Liver (tissue), 8 donors: ENCODE measurements at regions not wholly inside any gene's neighbourhood (a gene's known extent, or its start where the extent isn't known, plus 50 kb on each side); places are given as distances from the start of the nearest gene placed in this dataset.

Source experiments
- DNase-seq: peaks from one replicate; pipeline ENCODE4 v3.0.0-alpha.2; 2017; ENCODE audit warnings: low spot score
- H3K27ac ChIP-seq, 2 donors: one replicate each; pipeline ENCODE4 v1.7.0; 2013; ENCODE audit warnings: inconsistent platforms in 2 of 2, low read length in 2 of 2, control low read depth in 1 of 2, low read depth in 1 of 2, mild to moderate bottlenecking in 1 of 2
- H3K27me3 ChIP-seq, 4 donors: one replicate each; pipeline versions ENCODE4 v1.6.1 to v1.7.0; 2013; ENCODE audit warnings: low read length in 3 of 4, inconsistent platforms in 1 of 4, mild to moderate bottlenecking in 1 of 4, moderate library complexity in 1 of 4; ENCODE audit not compliant: control insufficient read depth in 4 of 4, insufficient read depth in 4 of 4
- H3K36me3 ChIP-seq, 4 donors: one replicate each; pipeline versions ENCODE4 v1.6.1 to v1.7.0; 2013; ENCODE audit warnings: low read length in 3 of 4, mild to moderate bottlenecking in 3 of 4, low read depth in 1 of 4, moderate library complexity in 1 of 4; ENCODE audit not compliant: control insufficient read depth in 4 of 4, insufficient read depth in 3 of 4
- H3K4me1 ChIP-seq, 4 donors: one replicate each; pipeline versions ENCODE4 v1.6.1 to v1.7.0; 2013; ENCODE audit warnings: low read length in 3 of 4, mild to moderate bottlenecking in 3 of 4, moderate library complexity in 1 of 4; ENCODE audit not compliant: control insufficient read depth in 4 of 4, insufficient read depth in 4 of 4
- H3K4me3 ChIP-seq, 3 donors: one replicate each; pipeline versions ENCODE4 v1.6.1 to v1.7.0; 2013; ENCODE audit warnings: low read length in 3 of 3, control low read depth in 1 of 3, low read depth in 1 of 3, mild to moderate bottlenecking in 1 of 3
- H3K9ac ChIP-seq, 2 donors: one replicate each; pipeline ENCODE4 v1.7.0; 2013; ENCODE audit warnings: low read length in 2 of 2, mild to moderate bottlenecking in 2 of 2, moderate library complexity in 2 of 2, control low read depth in 1 of 2, low read depth in 1 of 2
- H3K9me3 ChIP-seq, 4 donors: one replicate each; pipeline versions ENCODE4 v1.6.1 to v1.7.0; 2013; ENCODE audit warnings: low read length in 3 of 4; ENCODE audit not compliant: control insufficient read depth in 4 of 4
- EGR1 ChIP-seq, 2 donors: IDR thresholded peaks; 2 replicates each; pipeline ENCODE4 v1.6.1; 2016 to 2018; ENCODE audit warnings: antibody characterized with exemption in 2 of 2, low read depth in 2 of 2
- FOXA1 ChIP-seq: IDR thresholded peaks from 2 replicates; pipeline ENCODE4 v1.6.1; 2016; ENCODE audit warnings: antibody characterized with exemption
- FOXA2 ChIP-seq: IDR thresholded peaks from 2 replicates; pipeline ENCODE4 v1.6.1; 2016; ENCODE audit warnings: antibody characterized with exemption
- GABPA ChIP-seq, 2 donors: IDR thresholded peaks in 1 of 2; conservative IDR thresholded peaks in 1 of 2; 2 replicates each; pipeline ENCODE4 v1.6.1; 2016; ENCODE audit warnings: antibody characterized with exemption in 2 of 2, mild to moderate bottlenecking in 1 of 2, moderate library complexity in 1 of 2
- HNF4A ChIP-seq, 2 donors: conservative IDR thresholded peaks; 2 replicates each; pipeline ENCODE4 v1.6.1; 2016; ENCODE audit warnings: antibody characterized with exemption in 2 of 2, mild to moderate bottlenecking in 2 of 2
- NR2F2 ChIP-seq: IDR thresholded peaks from 2 replicates; pipeline ENCODE4 v1.6.1; 2016; ENCODE audit warnings: antibody characterized with exemption
- RXRA ChIP-seq, 2 donors: IDR thresholded peaks; 2 replicates each; pipeline ENCODE4 v1.6.1; 2017 to 2018; ENCODE audit warnings: antibody characterized with exemption in 2 of 2, mild to moderate bottlenecking in 1 of 2
- SP1 ChIP-seq: IDR thresholded peaks from 2 replicates; pipeline ENCODE4 v1.6.1; 2018; ENCODE audit warnings: antibody characterized with exemption, mild to moderate bottlenecking
- TAF1 ChIP-seq: conservative IDR thresholded peaks from 2 replicates; pipeline ENCODE4 v1.6.1; 2016; ENCODE audit warnings: antibody characterized with exemption, mild to moderate bottlenecking
- WGBS: extraction: QIAGEN DNeasy Blood & Tissue Kit; methylation state at CpG from one replicate; pipeline ENCODE4 v1.1.7; 2013; 5-methylcytosine and 5-hydroxymethylcytosine counted together
- TF ChIP-seq, protein P1 (sequence below): IDR thresholded peaks from 2 replicates; pipeline ENCODE4 v1.6.1; 2016; ENCODE audit warnings: antibody characterized with exemption
- TF ChIP-seq, protein P2 (sequence below): IDR thresholded peaks from 2 replicates; pipeline ENCODE4 v1.6.1; 2016; ENCODE audit warnings: antibody characterized with exemption, mild to moderate bottlenecking
- TF ChIP-seq, protein P3 (sequence below): IDR thresholded peaks from 2 replicates; pipeline ENCODE4 v1.6.1; 2016; ENCODE audit warnings: antibody characterized with exemption
- TF ChIP-seq, protein P4 (sequence below): fragments of 150-350 bp; IDR thresholded peaks from 2 replicates; pipeline ENCODE4 v1.5.1; 2017; ENCODE audit warnings: improper control_type of control experiment, low read depth, low read length; ENCODE audit not compliant: missing input control
- TF ChIP-seq, protein P5 (sequence below): IDR thresholded peaks from 2 replicates; pipeline ENCODE4 v1.6.1; 2016; ENCODE audit warnings: antibody characterized with exemption
- donor health status: healthy.
- donor health status: healthy.
- donor health status: healthy.
- donor health status: healthy.
- donor health status: healthy.

DNA sequence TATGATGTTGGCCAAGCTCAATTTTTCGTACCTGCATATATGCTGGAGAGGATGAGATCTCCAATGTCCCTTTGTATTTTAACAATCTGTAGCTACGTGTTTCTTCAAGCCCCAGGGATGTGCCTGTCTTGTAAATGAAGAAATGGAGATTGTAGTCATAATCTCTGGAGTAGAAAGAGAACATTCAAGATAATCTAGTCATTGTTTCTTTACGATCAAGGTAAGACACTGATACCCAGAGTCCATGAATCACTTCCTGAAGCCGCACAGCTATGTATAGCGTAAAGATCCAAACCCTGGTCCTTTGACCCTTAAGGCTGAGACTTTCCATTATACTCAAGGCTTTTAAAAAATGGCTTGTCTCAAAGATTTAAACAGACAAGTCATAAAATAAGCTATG, 205.5 kb downstream of the HS3ST3B1 start:
- TF ChIP-seq, protein P1, sequence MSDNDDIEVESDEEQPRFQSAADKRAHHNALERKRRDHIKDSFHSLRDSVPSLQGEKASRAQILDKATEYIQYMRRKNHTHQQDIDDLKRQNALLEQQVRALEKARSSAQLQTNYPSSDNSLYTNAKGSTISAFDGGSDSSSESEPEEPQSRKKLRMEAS, result no peak
- TF ChIP-seq SP1 (no peak), HNF4A (conservative IDR thresholded peaks at IDR 0.05) (no peak), TAF1 (no peak), FOXA2 (no peak), NR2F2 (no peak)
- TF ChIP-seq, protein P2, sequence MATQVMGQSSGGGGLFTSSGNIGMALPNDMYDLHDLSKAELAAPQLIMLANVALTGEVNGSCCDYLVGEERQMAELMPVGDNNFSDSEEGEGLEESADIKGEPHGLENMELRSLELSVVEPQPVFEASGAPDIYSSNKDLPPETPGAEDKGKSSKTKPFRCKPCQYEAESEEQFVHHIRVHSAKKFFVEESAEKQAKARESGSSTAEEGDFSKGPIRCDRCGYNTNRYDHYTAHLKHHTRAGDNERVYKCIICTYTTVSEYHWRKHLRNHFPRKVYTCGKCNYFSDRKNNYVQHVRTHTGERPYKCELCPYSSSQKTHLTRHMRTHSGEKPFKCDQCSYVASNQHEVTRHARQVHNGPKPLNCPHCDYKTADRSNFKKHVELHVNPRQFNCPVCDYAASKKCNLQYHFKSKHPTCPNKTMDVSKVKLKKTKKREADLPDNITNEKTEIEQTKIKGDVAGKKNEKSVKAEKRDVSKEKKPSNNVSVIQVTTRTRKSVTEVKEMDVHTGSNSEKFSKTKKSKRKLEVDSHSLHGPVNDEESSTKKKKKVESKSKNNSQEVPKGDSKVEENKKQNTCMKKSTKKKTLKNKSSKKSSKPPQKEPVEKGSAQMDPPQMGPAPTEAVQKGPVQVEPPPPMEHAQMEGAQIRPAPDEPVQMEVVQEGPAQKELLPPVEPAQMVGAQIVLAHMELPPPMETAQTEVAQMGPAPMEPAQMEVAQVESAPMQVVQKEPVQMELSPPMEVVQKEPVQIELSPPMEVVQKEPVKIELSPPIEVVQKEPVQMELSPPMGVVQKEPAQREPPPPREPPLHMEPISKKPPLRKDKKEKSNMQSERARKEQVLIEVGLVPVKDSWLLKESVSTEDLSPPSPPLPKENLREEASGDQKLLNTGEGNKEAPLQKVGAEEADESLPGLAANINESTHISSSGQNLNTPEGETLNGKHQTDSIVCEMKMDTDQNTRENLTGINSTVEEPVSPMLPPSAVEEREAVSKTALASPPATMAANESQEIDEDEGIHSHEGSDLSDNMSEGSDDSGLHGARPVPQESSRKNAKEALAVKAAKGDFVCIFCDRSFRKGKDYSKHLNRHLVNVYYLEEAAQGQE, result no peak
- TF ChIP-seq, protein P3, sequence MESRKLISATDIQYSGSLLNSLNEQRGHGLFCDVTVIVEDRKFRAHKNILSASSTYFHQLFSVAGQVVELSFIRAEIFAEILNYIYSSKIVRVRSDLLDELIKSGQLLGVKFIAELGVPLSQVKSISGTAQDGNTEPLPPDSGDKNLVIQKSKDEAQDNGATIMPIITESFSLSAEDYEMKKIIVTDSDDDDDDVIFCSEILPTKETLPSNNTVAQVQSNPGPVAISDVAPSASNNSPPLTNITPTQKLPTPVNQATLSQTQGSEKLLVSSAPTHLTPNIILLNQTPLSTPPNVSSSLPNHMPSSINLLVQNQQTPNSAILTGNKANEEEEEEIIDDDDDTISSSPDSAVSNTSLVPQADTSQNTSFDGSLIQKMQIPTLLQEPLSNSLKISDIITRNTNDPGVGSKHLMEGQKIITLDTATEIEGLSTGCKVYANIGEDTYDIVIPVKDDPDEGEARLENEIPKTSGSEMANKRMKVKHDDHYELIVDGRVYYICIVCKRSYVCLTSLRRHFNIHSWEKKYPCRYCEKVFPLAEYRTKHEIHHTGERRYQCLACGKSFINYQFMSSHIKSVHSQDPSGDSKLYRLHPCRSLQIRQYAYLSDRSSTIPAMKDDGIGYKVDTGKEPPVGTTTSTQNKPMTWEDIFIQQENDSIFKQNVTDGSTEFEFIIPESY, result no peak
- DNase-seq, result no peak
- no peak overlapping the region for H3K9ac ChIP-seq
- no peaks in the 10 kb centered on the region for H3K9me3 ChIP-seq
- WGBS, result 92% methylated on average over 5 of the region's 5 CpGs
- no peaks in the 10 kb centered on the region for H3K27me3 ChIP-seq
- H3K27ac ChIP-seq, result no peak overlapping the region
- no peaks in the 10 kb centered on the region for H3K36me3 ChIP-seq
- H3K4me3 ChIP-seq, result no peak overlapping the region
- no peaks in the 10 kb centered on the region for H3K4me1 ChIP-seq

DNA sequence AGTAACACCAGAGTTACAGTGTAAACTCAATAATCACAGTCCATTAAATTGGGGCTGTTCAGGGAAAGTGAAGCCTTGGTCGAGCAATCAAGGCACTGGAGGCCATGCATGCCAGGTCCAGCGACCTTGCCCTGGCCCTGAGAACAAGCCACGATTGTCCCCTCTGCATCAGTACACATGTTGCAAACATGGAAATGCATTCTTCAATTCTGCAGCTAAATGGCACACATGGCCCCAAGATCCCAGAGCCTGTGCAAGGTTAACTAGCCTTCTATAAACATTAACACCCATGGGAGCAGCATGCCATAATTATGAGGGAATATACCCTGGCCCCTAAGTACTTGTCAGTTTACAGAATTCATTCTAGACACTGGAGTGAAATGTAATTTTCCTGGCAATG, 204.7 kb downstream of the HS3ST3B1 start:
- DNase-seq, result no peak
- Histone ChIP-seq H3K9ac (no peak overlapping the region), H3K9me3 (no peaks in the 10 kb centered on the region), H3K4me3 (no peak overlapping the region), H3K27me3 (no peaks in the 10 kb centered on the region), H3K27ac (no peak overlapping the region), H3K36me3 (no peaks in the 10 kb centered on the region), H3K4me1 (no peaks in the 10 kb centered on the region)
- 64% methylated on average over 3 of the region's 3 CpGs for WGBS
- TF ChIP-seq EGR1 (IDR thresholded peaks at IDR 0.05; ENCODE audit: low read depth in 2 of 2) (no peak), NR2F2 (no peak), SP1 (no peak), HNF4A (conservative IDR thresholded peaks at IDR 0.05) (no peak), FOXA1 (no peak), RXRA (IDR thresholded peaks at IDR 0.05) (no peak), GABPA (IDR thresholded peaks at IDR 0.05 in 1 of 2, conservative IDR thresholded peaks at IDR 0.05 in 1 of 2) (no peak)
- TF ChIP-seq, protein P4, sequence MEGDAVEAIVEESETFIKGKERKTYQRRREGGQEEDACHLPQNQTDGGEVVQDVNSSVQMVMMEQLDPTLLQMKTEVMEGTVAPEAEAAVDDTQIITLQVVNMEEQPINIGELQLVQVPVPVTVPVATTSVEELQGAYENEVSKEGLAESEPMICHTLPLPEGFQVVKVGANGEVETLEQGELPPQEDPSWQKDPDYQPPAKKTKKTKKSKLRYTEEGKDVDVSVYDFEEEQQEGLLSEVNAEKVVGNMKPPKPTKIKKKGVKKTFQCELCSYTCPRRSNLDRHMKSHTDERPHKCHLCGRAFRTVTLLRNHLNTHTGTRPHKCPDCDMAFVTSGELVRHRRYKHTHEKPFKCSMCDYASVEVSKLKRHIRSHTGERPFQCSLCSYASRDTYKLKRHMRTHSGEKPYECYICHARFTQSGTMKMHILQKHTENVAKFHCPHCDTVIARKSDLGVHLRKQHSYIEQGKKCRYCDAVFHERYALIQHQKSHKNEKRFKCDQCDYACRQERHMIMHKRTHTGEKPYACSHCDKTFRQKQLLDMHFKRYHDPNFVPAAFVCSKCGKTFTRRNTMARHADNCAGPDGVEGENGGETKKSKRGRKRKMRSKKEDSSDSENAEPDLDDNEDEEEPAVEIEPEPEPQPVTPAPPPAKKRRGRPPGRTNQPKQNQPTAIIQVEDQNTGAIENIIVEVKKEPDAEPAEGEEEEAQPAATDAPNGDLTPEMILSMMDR, result no peak
- TF ChIP-seq, protein P3, result no peak
- TF ChIP-seq, protein P5, sequence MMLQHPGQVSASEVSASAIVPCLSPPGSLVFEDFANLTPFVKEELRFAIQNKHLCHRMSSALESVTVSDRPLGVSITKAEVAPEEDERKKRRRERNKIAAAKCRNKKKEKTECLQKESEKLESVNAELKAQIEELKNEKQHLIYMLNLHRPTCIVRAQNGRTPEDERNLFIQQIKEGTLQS, result no peak
- TF ChIP-seq, protein P1, result no peak
